Left renal pelvis (tissue), 4 donors: ENCODE measurements at regions not wholly inside any gene's neighbourhood (a gene's known extent, or its start where the extent isn't known, plus 50 kb on each side); places are given as distances from the start of the nearest gene placed in this dataset.
"Not testable (repeated sequence)": the region's sequence is repeated elsewhere in the genome, so short reads cannot be mapped to it uniquely, and the experiment has no call there.

Experiments
- DNase-seq, 4 donors: peaks; one replicate each; pipeline ENCODE4 v3.0.0-alpha.2; 2013; ENCODE audit warnings: low read depth in 4 of 4, low spot score in 3 of 4

DNA sequence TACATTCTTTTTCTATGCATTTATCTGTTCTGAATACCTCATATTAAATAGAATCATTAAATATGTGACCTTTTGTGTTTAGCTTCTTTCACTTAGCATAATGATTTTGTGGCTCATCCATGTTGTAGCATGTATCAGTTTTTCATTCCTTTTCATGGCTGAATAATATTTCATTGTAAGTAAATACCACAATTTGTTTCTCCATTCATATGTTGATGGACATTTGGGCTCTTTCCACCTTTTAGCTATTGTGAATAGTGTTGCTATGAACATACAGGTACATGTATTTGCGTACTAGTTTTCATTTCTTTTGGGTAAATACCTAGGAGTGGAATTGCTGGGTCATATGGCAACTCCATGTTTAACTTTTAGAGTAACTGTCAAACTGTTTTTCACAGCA lies 85.1 kb downstream of the GNL3L start:
- DNase-seq = no peak

DNA sequence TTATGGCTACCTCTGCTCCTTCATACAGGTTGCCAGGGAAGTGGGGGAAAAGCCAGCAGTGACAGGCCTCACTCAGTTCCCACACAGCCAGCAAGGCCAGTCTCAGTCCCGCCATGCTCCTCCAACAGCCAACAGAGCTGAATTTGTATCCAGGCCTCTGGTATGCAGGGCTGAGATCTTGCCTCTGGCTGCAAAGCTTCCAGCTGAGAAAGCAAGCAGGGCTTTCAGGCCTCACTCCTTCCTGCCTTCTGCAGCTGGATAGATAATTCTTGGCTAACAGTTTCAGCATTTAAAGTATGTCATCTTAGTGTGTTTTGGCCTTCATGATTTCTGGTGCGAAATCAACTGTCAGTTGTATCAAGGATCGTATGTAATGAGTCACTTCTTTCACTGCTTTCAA lies 103.6 kb downstream of the GNL3L start:
- DNase-seq = no peak

DNA sequence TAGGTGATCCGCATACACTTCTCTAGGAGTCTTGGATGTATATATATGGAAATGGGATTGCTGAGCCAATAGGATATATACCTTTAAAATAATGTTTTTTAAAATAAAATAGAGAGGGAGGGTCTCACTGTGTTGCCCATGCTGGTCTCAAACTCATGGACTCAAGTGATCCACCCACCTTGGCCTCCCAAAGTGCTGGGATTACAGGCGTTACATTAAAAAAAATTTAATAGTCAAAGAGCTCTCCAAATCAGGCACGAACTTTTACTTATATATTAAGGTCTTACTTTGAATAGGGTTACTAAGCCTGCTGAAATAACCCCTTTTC lies 109.0 kb downstream of the GNL3L start:
- no peak for DNase-seq

DNA sequence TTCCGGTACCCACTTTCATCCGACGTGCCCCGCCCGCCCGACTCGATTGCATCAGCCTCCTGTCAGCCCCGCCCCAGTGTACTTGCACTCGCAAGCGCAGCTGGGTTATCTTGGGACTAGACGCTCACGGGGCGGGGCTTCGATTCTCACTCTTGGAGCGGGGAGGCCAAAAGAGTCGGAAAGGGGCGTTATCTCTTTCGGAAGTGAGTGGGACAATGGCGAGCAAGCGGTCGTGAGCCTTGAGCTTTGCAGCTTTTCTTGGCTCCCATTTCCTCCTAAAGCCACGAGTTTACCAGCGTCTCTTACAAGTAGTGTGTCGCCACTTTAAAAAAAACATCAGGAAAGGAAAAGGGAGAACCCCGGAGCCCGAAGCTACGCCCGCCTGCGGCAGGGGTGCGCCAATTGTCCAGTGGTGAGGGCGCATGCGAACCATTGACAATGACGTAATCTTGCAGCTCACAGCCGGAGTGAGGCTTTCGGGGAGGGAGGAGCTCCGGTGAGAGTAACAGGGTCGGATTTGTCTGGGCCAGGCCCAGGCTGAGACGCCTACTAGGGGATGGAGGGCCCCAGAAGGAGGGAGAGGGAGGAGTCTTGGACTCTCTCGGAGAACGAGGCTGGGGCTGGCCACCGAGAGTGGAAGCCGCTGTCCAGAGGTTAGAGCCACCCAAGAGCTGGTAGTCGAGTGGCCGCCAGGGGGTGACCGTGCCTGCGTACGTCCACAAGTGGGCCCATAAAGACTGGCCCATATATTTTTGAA lies 109.5 kb downstream of the GNL3L start:
- peak; percentile 79 to 90 (median 84) for DNase-seq

DNA sequence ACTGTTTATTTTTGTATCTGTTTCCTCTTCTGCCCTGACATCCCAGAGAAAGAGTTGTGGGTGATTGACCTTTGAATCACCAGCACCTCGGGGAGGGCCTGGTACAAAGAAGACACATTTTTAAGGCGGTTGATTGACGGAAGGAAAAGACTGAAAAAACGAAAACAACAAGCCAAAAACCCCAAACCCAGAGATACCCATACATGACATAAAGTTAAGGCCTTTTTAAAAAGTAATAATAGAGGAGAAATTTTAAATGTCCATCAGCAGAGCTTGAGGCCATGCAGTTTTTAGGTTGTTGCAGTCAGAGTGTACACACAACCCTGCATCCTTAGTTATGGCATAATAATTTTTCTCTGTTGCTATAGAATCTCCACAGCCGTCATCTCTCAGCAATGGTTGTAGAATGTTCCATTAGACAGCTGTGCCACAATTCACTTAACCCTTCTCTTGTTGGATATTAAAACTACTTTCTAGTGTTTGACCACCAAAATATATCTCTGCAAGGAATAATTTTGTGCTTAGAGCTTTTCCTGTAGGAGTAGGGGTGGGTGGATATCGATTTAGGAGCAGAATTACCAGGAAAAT lies 110.2 kb downstream of the GNL3L start:
- no peak for DNase-seq

DNA sequence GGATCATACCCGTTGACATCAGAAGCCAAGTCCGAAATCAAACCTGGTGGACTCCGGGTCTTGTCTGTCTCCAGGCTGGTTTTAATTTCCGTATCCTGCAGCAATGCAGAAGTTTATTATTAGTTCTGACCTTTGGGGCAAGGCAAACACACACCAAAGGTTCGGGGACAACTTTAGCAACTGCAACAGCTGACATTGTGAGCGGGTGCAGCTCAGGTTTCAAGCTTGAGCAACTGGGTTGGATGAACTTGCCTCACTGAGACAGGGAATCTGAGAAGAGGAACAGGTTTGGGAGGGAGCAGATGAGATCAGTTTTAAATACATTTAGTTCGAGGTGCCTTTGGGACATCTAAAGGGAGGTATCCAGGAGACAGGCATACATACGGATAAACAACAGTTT lies 110.7 kb downstream of the GNL3L start:
- peak in 1 of 4 donors; percentile 32 for DNase-seq

DNA sequence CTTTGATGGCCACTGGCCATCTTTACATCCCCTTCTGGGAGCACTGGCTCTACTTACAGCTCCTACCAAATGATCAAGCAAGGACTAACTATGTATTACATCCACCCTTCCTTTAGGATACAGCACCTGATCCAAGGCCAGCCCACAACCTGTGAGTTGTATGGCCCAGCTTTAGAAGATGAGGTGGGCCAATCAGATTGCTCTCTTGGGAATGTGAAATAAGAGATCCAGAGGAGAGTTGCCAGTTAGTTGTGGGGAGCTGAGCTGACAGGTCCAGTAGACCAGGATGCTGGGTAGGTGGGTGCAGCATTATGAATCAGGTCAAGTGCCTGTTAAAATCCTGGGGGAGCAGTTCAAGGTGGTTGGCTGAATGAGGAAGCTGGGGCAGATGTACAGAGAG lies 111.5 kb downstream of the GNL3L start:
- DNase-seq = no peak

DNA sequence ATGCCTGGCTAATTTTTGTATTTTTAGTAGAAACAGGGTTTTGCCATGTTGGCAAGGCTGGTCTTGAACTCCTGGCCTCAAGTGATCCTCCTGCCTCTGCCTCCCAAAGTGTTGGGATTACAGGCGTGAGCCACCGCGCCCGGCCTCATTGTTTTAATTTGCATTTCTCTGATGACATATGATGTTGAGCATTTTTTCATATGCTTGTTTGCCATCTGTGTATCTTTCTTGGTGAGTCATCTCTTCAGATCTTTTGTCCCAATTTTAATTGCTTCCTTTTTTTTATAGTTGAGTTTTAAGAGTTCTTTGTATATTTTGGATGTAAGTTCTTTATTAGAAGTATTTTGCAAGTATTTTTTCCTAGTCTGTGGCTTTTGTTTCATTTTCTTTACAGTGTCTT lies 117.6 kb downstream of the GNL3L start:
- not testable (repeated sequence) for DNase-seq

DNA sequence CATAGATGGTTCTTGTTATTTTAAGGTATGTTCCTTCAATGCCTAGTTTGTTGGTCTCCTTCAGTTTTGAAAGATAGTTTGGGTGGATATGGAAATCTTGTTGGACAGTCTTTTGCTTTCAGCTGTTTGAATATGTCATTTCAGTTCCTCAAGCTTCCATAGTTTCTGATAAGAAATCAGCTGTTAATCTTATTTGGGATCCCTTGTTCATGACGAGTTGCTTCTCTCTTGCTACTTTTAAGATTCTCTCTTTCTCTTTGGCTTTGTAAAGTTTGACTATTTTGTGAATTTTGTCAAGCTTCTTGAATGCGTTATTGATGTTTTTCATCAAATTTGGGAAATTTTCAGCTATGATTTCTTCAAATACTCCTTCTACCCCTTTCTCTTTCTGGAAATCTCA lies 129.5 kb downstream of the GNL3L start:
- no peak for DNase-seq

DNA sequence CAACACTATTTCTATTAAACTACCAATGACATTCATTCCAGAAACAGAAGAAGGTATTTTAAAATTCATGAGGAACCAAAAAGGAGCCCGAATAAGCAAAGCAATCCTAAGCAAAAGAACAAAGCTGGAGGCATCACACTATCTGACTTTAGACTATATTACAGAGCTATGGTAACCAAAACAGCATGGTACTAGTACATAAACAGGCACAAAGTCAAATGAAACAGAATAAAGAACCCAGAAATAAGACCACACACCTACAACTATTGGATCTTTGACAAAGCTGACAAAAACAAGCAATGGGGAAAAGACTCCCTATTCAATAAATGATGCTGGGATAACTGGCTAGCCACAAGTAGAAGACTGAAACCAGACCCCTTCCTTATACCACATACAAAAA lies 122.3 kb downstream of the ITIH6 start:
- DNase-seq = no peak

DNA sequence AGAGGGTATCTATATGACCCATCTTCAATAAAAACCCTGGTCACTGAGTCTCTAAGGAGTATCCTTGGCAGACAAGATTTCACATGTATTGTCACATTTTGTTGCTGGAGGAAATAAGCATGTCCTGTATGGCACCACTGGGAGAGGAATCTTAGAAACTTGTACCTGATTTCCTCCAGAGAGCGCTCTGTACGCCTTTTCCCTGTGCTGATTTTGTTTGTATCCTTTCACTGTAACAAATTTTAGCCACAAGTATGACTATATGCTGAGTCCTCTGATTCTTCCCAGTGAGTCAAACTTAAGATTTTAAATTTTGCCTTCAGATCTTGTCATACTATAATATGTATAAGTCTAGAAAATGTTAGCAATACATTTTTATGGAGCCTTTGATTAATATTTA lies 102.8 kb downstream of the ITIH6 start:
- DNase-seq = peak in 1 of 4 donors; percentile 5

DNA sequence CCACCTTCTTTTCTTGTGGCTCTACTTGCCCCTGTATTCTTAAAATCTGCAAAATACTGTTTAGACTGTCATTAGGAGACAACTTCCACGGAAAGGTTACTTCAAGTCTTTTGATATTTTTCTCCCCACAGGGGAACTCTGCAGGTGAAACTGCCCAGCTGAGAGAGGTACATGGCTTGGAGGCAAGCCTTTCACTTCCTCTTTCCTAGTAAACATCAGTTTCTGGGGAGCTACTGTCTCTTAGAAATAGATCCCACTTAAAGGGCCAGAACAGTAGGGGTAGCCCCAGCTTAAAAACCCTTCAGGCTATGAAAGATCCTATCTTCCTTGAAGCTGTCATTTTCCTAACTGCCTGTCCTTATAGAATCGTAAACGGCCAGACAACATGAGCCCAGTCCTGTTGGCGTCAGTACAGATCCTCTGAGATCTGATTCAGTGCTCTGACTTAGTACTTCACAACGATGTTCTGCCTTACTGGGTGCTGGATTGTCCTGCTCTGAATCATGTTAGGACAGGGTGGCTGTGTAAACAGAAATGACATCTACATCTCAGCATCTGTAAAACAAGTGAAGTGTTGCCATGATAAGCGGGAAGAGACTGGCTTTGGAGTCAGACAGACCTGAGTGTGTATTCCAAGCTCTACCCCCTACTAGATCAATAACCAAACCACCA lies 102.1 kb downstream of the ITIH6 start:
- DNase-seq = no peak
